HG03460 (cell line): ENCODE measurements at regions not wholly inside any gene's neighbourhood (a gene's known extent, or its start where the extent isn't known, plus 50 kb on each side); places are given as distances from the start of the nearest gene placed in this dataset.
A peak's percentile ranks its signal among the peaks of the same experiment; 100 is the strongest.

ENCODE experiments used
- ATAC-seq: cut with Tn5 transposase; IDR thresholded peaks from one replicate; pipeline ENCODE4 v1.9.1; 2021; ENCODE audit not compliant: unreplicated experiment

DNA sequence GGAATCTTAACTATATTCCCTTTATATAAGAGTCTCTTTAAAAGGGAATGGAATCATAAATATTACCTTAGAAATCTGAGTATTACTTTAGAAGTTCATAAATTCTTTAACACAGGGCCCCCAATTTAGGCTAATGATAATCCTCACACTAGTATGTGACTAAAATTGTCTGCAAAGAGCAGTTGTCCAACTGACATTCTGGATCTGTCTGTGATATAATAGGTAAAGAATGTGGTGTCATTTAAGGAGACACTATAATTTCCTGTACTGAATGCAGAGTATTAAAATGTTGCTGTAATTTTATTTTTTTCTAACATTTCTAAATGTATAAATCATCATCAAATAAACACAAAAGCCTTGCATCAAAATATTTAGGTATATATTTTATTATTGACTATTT is 128.5 kb upstream of the DST start:
- no peak for ATAC-seq

DNA sequence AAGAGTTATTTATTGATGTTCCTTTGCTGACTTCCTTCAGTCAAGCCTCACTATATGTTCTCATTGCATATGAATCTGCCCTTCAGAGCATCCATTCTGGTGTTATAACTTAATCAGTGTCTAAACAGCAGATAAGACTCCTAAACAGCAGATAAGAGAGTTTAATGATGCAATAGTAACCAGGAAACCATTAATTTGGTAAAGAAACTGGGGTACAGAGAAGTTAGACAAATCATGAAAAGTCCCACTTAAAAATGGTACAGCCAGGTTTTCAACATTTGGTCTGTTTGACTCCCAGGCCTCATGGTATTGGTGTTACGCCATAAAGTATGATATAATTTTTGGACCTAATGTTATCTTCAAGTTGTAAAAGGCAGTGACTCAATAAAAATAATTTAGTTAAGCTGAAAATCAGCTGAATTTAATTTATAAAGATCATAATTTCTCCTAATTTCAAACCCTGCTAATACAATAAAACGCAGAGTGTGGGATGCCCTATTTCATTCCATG is 127.4 kb upstream of the DST start:
- no peak for ATAC-seq

DNA sequence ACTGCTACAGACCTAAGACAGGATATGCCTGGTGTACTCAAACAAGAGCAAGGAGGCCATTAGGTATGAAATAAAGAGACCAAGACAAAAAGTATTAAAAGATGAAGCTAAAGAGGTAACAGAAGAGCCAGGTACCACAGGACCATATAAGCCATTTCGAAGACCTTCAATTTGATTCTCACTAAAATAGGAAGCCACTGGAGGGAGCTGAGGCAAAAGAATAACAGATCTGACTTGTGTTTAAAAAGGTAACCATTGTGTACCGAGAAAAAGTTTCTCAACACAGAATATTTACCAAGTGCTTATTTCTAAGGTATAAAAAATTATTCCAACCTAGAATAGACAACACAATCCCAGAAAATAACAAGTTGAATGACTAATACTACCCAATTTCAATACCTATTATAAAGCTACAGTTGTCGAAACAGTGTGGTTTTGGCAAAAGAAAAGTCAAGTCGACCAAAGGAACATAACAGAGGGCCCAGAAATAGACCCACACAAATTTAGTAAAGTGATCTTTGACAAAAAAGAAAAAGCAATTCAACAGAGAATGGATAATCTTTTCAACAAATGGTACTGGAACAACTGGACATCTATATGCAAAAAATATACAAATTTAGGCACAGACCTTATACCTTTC is 125.3 kb upstream of the DST start:
- no peak for ATAC-seq

DNA sequence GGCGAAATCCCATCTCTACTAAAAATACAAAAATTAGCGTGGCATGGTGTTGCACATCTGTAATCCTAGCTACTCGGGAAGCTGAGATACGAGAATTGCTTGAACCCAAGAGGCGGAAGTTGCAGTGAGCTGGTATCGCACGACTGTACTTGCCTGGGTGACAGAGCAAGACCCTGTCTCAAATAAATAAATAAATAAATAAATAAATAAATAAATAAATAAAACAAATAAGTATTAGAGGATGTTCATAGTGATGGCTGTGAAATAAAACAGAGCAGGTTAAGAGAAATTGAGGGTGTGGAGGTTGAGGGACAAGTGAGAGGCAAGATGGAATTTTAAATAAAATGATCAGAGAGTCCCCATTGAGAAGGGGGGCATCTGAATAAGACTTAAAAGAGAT is 124.7 kb upstream of the DST start:
- ATAC-seq = no peak

DNA sequence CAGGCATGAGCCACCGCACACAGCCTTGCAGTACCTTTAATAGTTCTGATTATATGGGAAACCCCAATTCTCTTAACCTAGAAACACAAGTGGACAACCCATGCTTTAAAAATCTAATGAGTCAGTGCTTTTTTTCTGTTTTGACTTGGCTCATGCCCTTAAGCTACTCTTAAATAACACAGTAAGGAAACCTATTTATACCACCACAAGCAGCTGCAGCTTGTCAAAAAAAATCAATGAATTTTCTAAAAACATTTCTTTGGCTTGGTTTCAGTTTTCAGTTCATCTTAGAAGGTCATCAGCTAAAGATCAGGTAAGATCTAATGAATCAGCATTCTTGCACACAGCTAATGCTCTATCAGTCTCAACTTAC is 124.1 kb upstream of the DST start:
- peak; percentile 79 for ATAC-seq

DNA sequence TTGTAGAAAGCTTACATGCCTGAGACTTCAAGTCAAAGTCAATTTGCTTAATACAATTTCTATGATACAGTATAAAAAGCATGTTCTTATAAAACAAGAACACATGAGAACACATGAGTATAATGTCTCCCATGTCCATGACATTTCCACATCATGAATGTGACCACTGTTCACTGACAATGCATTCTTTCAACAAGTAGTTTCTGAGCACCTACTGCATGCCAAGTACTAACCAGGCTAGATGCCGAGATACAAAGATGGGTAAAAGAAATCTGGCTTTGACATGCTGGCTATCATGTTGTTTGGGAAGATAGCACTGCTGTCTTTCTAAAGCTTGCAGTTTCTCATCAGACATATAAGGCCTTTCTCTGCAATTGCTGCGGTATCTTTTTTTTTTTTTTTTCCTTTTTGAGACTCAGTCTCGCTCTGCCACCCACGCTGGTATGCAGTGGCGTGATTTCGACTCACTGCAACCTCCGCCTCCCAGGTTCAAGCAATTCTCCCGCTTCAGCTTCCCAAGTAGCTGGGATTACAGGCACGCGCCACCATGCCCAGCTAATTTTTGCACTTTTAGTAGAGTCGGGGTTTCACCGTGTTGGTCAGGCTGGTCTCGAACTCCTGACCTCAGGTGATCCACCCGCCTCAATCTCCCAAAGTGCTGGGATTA is 123.6 kb upstream of the DST start:
- ATAC-seq = no peak

DNA sequence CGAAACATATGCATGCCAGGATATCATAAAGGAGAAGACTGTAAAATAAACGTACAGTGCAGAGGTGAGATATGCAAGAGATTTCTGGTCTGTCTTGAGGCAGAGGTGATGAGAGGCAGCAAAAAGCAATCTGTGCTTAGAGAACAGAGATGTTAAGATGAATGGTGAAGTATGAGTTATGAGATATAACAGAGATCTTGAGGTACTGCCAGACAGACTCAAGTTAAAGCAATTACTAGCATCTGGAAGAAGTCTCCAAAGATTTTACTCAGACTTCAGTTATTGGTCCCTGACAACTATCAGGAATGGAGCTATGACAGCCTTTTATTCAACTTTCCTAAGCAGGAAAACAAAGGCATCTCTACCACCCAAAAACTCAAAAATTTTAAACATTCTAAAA is 122.8 kb upstream of the DST start:
- no peak for ATAC-seq

DNA sequence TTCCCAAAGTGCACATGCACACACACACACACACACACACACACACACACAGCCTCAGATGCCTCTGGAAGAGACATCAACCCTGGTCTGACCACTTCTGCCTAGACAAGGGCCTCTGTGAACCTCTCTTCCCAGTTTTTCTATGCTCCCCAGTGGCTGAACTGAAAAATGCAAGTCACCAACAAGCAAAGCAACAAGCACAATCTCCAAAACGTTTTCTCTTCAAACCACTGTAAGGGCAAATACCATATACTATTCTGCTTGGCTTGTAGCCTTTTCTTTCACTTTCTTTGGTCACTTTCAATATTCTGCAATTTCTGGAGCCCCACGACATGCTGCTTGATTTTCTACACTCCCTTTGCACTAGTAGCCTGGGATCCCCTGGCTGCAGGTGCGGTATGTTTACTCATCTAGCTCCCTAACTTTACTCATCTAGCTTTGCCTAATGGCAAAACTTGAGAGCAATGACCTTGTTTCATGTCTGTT is 121.4 kb upstream of the DST start:
- ATAC-seq = peak; percentile 38

DNA sequence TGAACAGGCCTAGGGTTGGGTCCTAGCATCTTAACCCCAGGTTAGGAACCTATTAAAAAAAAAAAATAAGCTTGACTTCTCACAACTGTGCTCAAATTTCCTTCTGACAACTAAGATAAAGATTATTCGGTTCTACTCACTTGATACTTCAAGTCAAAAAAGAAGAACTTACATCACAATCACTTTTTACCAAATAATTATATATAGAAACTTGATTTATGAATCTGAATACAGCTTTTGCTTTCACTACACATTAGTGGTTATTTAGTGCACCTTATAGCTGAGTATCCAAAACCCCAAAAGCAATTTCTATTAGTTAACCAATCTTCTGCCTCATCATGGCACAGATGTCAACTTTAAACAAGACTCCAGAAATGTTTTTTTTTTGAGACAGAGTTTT is 119.0 kb upstream of the DST start:
- no peak for ATAC-seq

DNA sequence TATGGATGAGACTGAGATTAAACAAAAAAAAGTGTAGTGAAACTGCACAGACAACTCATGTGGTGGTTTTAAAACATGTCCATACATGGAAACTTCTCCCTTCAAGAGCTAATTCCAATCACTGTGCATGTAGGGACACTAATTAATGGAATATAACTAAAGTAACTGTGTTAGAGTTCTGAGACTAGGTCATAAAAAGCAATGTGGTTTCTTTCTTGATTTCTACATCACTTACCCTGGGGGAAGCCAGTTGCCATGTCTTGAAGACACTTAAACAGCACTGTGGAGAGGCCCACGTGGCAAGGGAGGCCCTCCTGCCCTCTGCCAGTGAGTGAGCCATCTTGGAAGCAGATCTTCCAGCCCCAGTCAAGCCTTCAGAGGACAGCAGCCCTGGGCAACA is 118.2 kb upstream of the DST start:
- no peak for ATAC-seq

DNA sequence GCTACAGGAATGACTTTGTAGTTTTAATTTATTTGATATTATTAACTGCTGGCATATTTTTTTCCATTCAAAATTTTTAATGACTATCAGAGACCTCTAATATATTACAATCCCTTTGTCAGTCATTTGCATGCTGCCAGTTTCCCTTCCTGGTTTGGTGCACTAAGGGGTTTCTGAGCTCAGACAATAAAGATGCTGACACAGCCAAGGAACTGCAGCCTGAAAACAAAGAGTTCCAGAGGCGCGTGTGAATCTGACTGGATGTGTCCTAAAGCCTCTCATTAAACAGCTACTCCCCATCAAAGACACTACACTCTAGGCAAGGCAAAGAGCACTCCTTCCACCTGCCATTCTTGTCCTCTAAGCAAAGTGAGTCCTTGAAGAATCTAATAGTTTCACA is 116.8 kb upstream of the DST start:
- ATAC-seq = no peak

DNA sequence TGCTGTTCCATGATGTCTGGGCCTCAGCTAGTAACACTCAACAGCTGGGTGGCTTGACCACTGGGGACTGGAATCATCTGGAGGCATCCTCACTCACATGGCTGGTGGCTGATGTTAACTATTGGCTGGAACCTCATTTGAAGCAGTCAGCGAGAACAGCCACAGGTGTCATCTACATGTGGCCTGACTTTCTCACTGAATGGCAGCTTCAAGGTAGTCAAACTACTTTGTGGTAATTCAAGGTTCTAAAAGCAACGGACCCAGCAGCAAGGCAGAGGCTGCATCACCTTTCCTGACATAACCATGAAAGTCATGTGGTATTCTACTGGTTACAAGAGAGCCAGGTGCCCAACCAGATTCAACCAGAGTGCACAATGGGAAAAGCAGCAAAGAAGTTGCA is 115.9 kb upstream of the DST start:
- ATAC-seq = no peak

DNA sequence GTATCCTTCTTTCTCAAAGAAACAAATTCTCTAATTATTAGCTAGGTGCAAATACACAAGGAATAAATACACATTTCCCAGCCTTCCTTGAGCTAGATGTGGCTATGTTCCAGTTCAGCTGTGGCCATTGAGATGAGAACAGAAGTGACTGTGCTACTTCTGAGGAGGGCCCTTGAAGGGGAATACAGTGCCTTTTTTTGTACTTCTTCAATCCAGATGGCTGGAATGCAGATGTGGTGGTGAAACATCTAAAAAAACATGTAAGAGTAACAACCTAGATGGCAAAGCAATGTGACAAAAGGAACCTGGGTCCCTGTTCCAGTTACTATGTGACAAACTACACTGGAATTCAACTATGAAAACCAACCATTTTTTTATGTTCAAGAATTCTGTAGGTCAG is 115.4 kb upstream of the DST start:
- no peak for ATAC-seq

DNA sequence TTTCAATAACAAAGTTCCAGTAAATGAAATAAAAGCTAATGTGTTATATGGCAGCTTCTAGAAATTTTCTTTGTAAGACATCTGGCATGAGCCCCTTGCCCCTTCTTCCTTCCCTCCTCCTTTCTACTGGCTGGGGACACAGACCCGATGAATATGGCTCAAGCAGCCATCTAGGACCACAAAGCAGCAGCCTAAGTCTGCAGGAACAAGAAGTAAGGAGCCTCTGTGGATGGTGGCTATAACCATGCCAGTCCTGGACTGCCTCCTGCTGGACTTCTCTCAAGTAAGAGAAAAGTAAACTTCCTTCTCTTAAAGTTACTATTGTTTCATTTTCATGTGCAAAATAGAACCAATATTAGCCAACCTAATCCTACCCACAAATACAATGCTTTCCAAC is 114.9 kb upstream of the DST start:
- no peak for ATAC-seq

DNA sequence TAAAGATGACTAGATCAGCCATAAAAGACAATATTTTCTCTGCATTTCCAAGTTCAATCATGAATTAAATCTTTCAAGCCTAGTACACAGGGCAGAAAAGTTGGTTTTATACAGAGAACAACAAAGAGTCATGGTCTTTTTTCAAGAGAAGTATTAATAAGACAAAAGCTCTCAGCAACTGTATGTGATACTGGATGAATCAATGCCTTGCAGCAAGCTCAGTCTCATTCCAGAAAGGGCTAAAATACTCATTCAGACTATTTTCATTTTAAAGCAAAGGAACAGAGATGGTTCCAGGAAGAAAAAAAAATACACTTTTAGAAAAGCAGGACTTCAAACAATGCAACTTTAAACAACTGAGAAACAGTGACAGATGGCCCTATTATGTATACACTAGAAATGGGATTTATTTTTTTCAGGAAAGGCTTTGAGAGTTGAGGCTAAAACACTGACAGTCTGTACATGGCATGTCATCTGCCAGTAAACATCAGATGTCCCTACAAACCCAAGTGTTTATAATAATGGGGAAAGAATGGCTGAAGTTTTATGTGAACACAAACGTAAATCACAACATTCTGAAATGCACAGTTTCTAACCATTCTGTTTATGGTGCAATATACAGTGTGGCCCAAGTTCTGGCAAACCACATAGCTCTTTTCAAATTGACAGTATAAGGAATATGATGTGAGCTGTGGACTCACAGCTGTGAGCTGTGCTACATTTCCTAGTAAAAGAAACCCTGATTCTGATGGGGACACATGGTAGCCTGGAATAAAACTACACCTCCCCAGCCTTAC is 114.3 kb upstream of the DST start:
- no peak for ATAC-seq

DNA sequence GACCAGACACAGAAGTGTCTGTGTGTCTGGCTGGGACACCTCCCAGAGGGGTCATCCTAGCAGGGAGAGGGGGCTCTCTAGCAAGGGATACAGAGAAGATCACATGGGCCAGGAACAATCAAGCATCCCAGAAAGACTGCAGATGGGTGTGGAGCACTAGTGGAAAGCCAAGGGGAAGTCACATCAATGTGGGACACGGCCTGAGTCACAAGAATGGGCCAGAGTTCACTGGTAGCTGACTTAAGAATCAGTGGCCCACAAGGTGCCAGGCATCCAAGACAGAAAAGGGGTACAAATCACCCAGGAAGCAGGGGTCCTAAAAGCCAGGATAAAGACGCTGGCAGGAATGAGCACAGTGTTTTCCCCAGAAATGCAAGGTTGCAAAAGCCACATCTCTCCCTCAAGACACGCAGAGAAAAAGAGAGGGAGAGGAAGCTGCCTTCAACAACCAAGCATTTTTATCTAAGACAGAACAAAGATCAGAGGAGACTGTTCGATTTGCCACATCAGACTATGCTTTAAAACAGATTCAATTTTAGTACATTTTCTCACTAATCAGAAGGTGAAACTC is 113.6 kb upstream of the DST start:
- ATAC-seq = no peak

DNA sequence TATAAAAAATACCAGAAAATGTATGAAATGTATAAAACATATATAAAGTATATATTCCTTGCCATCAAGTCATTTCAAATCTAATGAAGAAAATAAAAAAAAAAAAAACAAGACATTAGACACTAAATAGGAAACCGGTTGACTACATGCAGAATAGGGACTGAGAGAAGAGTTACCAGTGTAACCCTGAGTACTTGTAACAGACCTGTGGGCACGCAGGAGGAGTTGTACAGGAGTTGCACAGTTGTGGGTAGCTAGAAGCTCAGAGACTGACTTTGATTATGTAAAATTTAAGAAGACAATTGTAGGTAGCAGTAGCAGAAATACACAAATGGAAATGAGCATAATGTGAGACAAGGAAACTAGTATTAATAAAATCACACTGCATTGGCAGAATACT is 112.4 kb upstream of the DST start:
- ATAC-seq = no peak

DNA sequence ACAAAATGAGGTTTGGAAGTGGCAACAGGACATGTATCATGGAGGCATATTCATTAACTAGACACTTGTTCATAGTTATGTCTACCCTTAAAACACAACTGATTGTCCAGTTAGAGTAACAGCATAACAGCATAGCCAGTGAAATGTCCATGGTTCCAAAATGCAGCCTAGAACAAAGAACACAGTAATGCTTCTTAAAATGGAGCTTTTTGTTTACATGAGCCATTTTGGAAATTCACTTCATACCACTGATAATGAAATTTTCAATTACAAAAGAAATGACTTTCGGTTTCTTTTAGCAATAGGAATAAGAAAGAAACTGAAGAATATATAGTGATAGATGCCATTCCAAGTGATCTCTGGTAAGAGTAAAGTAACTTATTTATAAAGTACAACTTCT is 111.1 kb upstream of the DST start:
- no peak for ATAC-seq

DNA sequence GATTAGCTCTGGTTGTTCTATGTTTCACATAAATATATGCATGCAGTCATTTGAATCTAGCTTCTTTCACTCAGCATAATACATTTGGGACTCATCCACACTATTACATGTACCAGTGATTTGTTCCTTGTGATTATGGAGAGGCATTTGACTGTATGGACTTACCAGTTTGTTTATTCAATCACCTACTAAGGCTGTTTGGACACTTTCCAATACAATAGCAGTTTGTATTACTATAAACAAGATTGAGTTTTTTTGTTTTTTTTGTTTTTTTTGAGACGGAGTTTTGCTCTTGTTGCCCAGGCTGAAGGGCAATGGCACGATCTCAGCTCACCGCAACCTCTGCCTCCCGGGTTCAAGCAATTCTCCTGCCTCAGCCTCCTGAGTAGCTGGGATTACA is 109.8 kb upstream of the DST start:
- no peak for ATAC-seq

DNA sequence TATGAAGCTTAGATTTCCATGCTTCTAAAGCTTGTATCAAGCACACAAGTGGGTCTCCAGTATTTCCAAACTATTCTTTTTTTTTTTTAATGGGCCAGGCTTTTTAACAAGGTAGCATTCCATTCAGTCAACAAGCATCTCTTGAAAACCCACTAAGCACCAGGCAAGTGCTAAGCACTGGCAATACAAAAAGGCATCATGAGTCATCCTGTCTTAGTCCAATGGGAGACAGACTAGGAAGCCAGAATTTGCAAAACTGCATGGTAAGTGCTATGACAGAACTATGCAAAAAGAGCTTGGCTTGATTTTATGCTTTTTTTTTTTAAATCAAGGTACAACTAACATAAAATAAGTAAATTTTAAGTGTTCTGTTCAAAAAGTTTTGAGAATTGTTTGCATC is 109.3 kb upstream of the DST start:
- ATAC-seq = no peak

DNA sequence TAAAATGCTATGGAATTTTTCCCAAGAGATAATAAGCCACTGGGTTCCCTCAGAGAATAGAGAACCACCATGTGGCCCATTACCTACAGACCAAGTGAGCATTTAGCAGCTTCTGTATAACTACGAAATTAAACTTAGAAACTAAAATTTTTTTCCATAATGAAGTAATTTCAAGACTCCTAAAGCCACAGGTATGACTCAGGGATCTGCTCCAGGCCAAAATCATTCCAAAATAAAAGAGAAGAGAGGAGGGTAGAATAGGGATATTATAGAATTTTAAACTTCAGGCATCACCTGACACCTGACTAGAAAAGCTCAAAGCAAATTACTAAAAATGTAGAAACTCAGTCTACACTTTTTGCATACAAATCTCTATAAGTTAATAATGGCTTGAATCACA is 108.9 kb upstream of the DST start:
- no peak for ATAC-seq

DNA sequence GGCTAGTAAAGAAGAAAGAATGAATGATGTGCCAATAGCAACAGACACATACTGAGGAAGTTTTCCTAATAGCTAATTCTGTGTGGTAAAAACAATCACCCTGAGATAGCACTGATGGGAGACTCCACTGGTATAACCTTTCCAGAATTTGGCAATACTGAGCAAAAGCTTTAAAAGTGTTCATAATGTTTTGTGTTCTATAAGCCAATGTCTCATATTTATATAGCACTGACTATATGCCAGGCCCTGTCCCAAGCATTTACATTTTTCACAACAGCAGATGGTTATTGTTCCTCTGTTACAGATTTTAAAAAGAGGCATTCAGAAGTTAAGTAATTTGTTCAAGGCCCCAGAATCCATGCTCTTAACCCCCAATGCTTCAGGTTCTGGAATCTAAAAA is 108.0 kb upstream of the DST start:
- no peak for ATAC-seq
